Activated naive CD4-positive, alpha-beta T cell treated with anti-CD3 and anti-CD28 coated beads, Interleukin-2, amount 50 U/mL, for 24 hours (primary cell): ENCODE measurements at regions not wholly inside any gene's neighbourhood (a gene's known extent, or its start where the extent isn't known, plus 50 kb on each side); places are given as distances from the start of the nearest gene placed in this dataset.

Source experiments
- H3K27ac Mint-ChIP-seq: one replicate; pipeline ENCODE4 v1.8.0; 2021; ENCODE audit warnings: mild to moderate bottlenecking, mixed read lengths
- H3K27me3 Mint-ChIP-seq: one replicate; pipeline ENCODE4 v1.8.0; 2021; ENCODE audit warnings: mixed read lengths
- H3K36me3 Mint-ChIP-seq: one replicate; pipeline ENCODE4 v1.8.0; 2021; ENCODE audit warnings: mixed read lengths
- H3K4me1 Mint-ChIP-seq: one replicate; pipeline ENCODE4 v1.8.0; 2021; ENCODE audit warnings: mixed read lengths
- H3K4me3 Mint-ChIP-seq: one replicate; pipeline ENCODE4 v1.8.0; 2021; ENCODE audit warnings: mild to moderate bottlenecking, mixed read lengths
- H3K9me3 Mint-ChIP-seq: one replicate; pipeline ENCODE4 v1.8.0; 2021; ENCODE audit warnings: mixed read lengths

- no peaks in the 10 kb centered on the region for H3K4me1 Mint-ChIP-seq
- no peaks in the 10 kb centered on the region for H3K36me3 Mint-ChIP-seq
- no peak overlapping the region for H3K27ac Mint-ChIP-seq
- H3K9me3 Mint-ChIP-seq, result peaks cover 4% of the 10 kb centered on the region
- peaks cover 2% of the 10 kb centered on the region for H3K27me3 Mint-ChIP-seq
- no peak overlapping the region for H3K4me3 Mint-ChIP-seq
Measured at GRCh38 chr6:169062272-169062671, 191.4 kb downstream of the THBS2 start.

- Mint-ChIP-seq H3K9me3 (peaks cover 12% of the 10 kb centered on the region), H3K27ac (no peak overlapping the region), H3K4me3 (no peak overlapping the region), H3K4me1 (no peaks in the 10 kb centered on the region), H3K27me3 (no peaks in the 10 kb centered on the region), H3K36me3 (no peaks in the 10 kb centered on the region)
Measured at GRCh38 chr6:169058634-169059033, 195.0 kb downstream of the THBS2 start.

- Mint-ChIP-seq H3K4me1 (no peaks in the 10 kb centered on the region), H3K27me3 (peaks cover 10% of the 10 kb centered on the region)
Measured at GRCh38 chr6:169052462-169052861, 201.2 kb downstream of the THBS2 start.

GRCh38 chr6:169051371-169051770, 202.3 kb downstream of the THBS2 start:
- H3K27me3 Mint-ChIP-seq, result peaks cover 11% of the 10 kb centered on the region
- no peak overlapping the region for H3K4me3 Mint-ChIP-seq
- H3K9me3 Mint-ChIP-seq, result peaks cover 5% of the 10 kb centered on the region
- H3K27ac Mint-ChIP-seq, result no peak overlapping the region
- H3K4me1 Mint-ChIP-seq, result no peaks in the 10 kb centered on the region
- no peaks in the 10 kb centered on the region for H3K36me3 Mint-ChIP-seq

More at GRCh38 chr6:169052462-169052861, 201.2 kb downstream of the THBS2 start:
- no peak overlapping the region for H3K27ac Mint-ChIP-seq
- no peak overlapping the region for H3K4me3 Mint-ChIP-seq
- H3K9me3 Mint-ChIP-seq, result peaks cover 9% of the 10 kb centered on the region
- H3K36me3 Mint-ChIP-seq, result no peaks in the 10 kb centered on the region

- Mint-ChIP-seq H3K27me3 (peaks cover 11% of the 10 kb centered on the region), H3K27ac (no peak overlapping the region)
Measured at GRCh38 chr6:169048865-169049205, 204.8 kb downstream of the THBS2 start.

GRCh38 chr6:169048185-169048864, 205.3 kb downstream of the THBS2 start:
- H3K27ac Mint-ChIP-seq, result no peak overlapping the region
- H3K36me3 Mint-ChIP-seq, result no peaks in the 10 kb centered on the region
- H3K9me3 Mint-ChIP-seq, result no peaks in the 10 kb centered on the region
- H3K4me3 Mint-ChIP-seq, result no peak overlapping the region
- no peaks in the 10 kb centered on the region for H3K4me1 Mint-ChIP-seq
- H3K27me3 Mint-ChIP-seq, result peaks cover 9% of the 10 kb centered on the region

More at GRCh38 chr6:169048865-169049205, 204.8 kb downstream of the THBS2 start:
- Mint-ChIP-seq H3K9me3 (no peaks in the 10 kb centered on the region), H3K36me3 (no peaks in the 10 kb centered on the region), H3K4me3 (no peak overlapping the region), H3K4me1 (no peaks in the 10 kb centered on the region)

- Mint-ChIP-seq H3K27ac (no peak overlapping the region), H3K36me3 (no peaks in the 10 kb centered on the region), H3K4me3 (no peak overlapping the region), H3K27me3 (peaks cover 5% of the 10 kb centered on the region), H3K9me3 (no peaks in the 10 kb centered on the region), H3K4me1 (no peaks in the 10 kb centered on the region)
Measured at GRCh38 chr6:169047345-169047744, 206.3 kb downstream of the THBS2 start.

GRCh38 chr6:169046483-169047192, 207.0 kb downstream of the THBS2 start:
- no peaks in the 10 kb centered on the region for H3K9me3 Mint-ChIP-seq
- H3K27me3 Mint-ChIP-seq, result peaks cover 3% of the 10 kb centered on the region
- no peak overlapping the region for H3K27ac Mint-ChIP-seq
- no peak overlapping the region for H3K4me3 Mint-ChIP-seq
- no peaks in the 10 kb centered on the region for H3K4me1 Mint-ChIP-seq
- H3K36me3 Mint-ChIP-seq, result no peaks in the 10 kb centered on the region

- Mint-ChIP-seq H3K27ac (no peak overlapping the region), H3K4me1 (no peaks in the 10 kb centered on the region), H3K4me3 (no peak overlapping the region), H3K9me3 (no peaks in the 10 kb centered on the region), H3K36me3 (no peaks in the 10 kb centered on the region), H3K27me3 (peaks cover 1% of the 10 kb centered on the region)
Measured at GRCh38 chr6:169046021-169046420, 207.6 kb downstream of the THBS2 start.

GRCh38 chr6:169045486-169045885, 208.2 kb downstream of the THBS2 start:
- no peaks in the 10 kb centered on the region for H3K9me3 Mint-ChIP-seq
- H3K4me3 Mint-ChIP-seq, result no peak overlapping the region
- H3K27me3 Mint-ChIP-seq, result peaks cover 1% of the 10 kb centered on the region
- no peaks in the 10 kb centered on the region for H3K36me3 Mint-ChIP-seq
- H3K4me1 Mint-ChIP-seq, result no peaks in the 10 kb centered on the region
- H3K27ac Mint-ChIP-seq, result no peak overlapping the region

- Mint-ChIP-seq H3K4me3 (no peak overlapping the region), H3K27ac (no peak overlapping the region)
Measured at GRCh38 chr6:169044381-169045230, 209.0 kb downstream of the THBS2 start.

GRCh38 chr6:169042061-169042460, 211.6 kb downstream of the THBS2 start:
- Mint-ChIP-seq H3K4me1 (no peaks in the 10 kb centered on the region), H3K9me3 (no peaks in the 10 kb centered on the region), H3K27me3 (peaks cover 1% of the 10 kb centered on the region), H3K27ac (no peak overlapping the region), H3K36me3 (no peaks in the 10 kb centered on the region), H3K4me3 (no peak overlapping the region)

More at GRCh38 chr6:169044381-169045230, 209.0 kb downstream of the THBS2 start:
- Mint-ChIP-seq H3K4me1 (no peaks in the 10 kb centered on the region), H3K27me3 (peaks cover 1% of the 10 kb centered on the region), H3K36me3 (no peaks in the 10 kb centered on the region), H3K9me3 (no peaks in the 10 kb centered on the region)

- H3K27ac Mint-ChIP-seq, result no peak overlapping the region
- H3K4me1 Mint-ChIP-seq, result no peaks in the 10 kb centered on the region
- peaks cover 4% of the 10 kb centered on the region for H3K9me3 Mint-ChIP-seq
- no peak overlapping the region for H3K4me3 Mint-ChIP-seq
- no peaks in the 10 kb centered on the region for H3K27me3 Mint-ChIP-seq
- H3K36me3 Mint-ChIP-seq, result no peaks in the 10 kb centered on the region
Measured at GRCh38 chr6:169041078-169041477, 212.6 kb downstream of the THBS2 start.

GRCh38 chr6:169038691-169039090, 215.0 kb downstream of the THBS2 start:
- H3K4me1 Mint-ChIP-seq, result no peaks in the 10 kb centered on the region
- no peak overlapping the region for H3K27ac Mint-ChIP-seq
- H3K27me3 Mint-ChIP-seq, result no peaks in the 10 kb centered on the region
- H3K9me3 Mint-ChIP-seq, result peaks cover 4% of the 10 kb centered on the region
- no peaks in the 10 kb centered on the region for H3K36me3 Mint-ChIP-seq
- no peak overlapping the region for H3K4me3 Mint-ChIP-seq

GRCh38 chr6:169035385-169036240, 218.0 kb downstream of the THBS2 start:
- no peak overlapping the region for H3K27ac Mint-ChIP-seq
- H3K4me3 Mint-ChIP-seq, result no peak overlapping the region

More at GRCh38 chr6:169035385-169036240, 218.0 kb downstream of the THBS2 start:
- Mint-ChIP-seq H3K27me3 (peaks cover 6% of the 10 kb centered on the region), H3K9me3 (peaks cover 4% of the 10 kb centered on the region), H3K4me1 (no peaks in the 10 kb centered on the region), H3K36me3 (no peaks in the 10 kb centered on the region)
